ENCODE measurements at regions not wholly inside any gene's neighbourhood (a gene's known extent, or its start where the extent isn't known, plus 50 kb on each side); places are given as distances from the start of the nearest gene placed in this dataset.
A peak's percentile ranks its signal among the peaks of the same experiment; 100 is the strongest.

GRCh38 chr14:100659345-100660001, 67.2 kb upstream of the DLK1 start:
- no peak for DNase-seq

GRCh38 chr14:100660498-100660881, 66.2 kb upstream of the DLK1 start:
- no peak for DNase-seq

- no peak for DNase-seq
Observed at GRCh38 chr14:100660882-100661635, 65.6 kb upstream of the DLK1 start.

- DNase-seq, result no peak
Observed at GRCh38 chr14:100662879-100663760, 63.6 kb upstream of the DLK1 start.

GRCh38 chr14:100663761-100664052, 63.0 kb upstream of the DLK1 start:
- DNase-seq, result no peak

- DNase-seq, result no peak
Observed at GRCh38 chr14:100664231-100664630, 62.5 kb upstream of the DLK1 start.

GRCh38 chr14:100664841-100665510, 61.7 kb upstream of the DLK1 start:
- DNase-seq, result no peak

- DNase-seq, result no peak
Observed at GRCh38 chr14:100665511-100666032, 61.1 kb upstream of the DLK1 start.

GRCh38 chr14:100666403-100666802, 60.3 kb upstream of the DLK1 start:
- no peak for DNase-seq

- no peak for DNase-seq
Observed at GRCh38 chr14:100666851-100667250, 59.8 kb upstream of the DLK1 start.

GRCh38 chr14:100667656-100668055, 59.0 kb upstream of the DLK1 start:
- DNase-seq, result no peak

GRCh38 chr14:100668352-100668751, 58.3 kb upstream of the DLK1 start:
- no peak for DNase-seq

GRCh38 chr14:100669011-100669412, 57.7 kb upstream of the DLK1 start:
- no peak for DNase-seq

- no peak for DNase-seq
Observed at GRCh38 chr14:100669468-100669867, 57.2 kb upstream of the DLK1 start.

GRCh38 chr14:100670017-100670752, 56.5 kb upstream of the DLK1 start:
- DNase-seq, result no peak

GRCh38 chr14:100670753-100671049, 56.0 kb upstream of the DLK1 start:
- no peak for DNase-seq

GRCh38 chr14:100671386-100671901, 55.2 kb upstream of the DLK1 start:
- DNase-seq, result no peak

- DNase-seq, result no peak
Observed at GRCh38 chr14:100671906-100672305, 54.8 kb upstream of the DLK1 start.

GRCh38 chr14:100673085-100673806, 53.4 kb upstream of the DLK1 start:
- DNase-seq, result peak; percentile 97

GRCh38 chr14:100673807-100674154, 52.9 kb upstream of the DLK1 start:
- DNase-seq, result no peak

GRCh38 chr14:100674428-100674827, 52.3 kb upstream of the DLK1 start:
- no peak for DNase-seq

Measured in NCI-H510A (cell line).